ENCODE measurements at regions not wholly inside any gene's neighbourhood (a gene's known extent, or its start where the extent isn't known, plus 50 kb on each side); places are given as distances from the start of the nearest gene placed in this dataset.
"Not testable (repeated sequence)": the region's sequence is repeated elsewhere in the genome, so short reads cannot be mapped to it uniquely, and the experiment has no call there.

DNA sequence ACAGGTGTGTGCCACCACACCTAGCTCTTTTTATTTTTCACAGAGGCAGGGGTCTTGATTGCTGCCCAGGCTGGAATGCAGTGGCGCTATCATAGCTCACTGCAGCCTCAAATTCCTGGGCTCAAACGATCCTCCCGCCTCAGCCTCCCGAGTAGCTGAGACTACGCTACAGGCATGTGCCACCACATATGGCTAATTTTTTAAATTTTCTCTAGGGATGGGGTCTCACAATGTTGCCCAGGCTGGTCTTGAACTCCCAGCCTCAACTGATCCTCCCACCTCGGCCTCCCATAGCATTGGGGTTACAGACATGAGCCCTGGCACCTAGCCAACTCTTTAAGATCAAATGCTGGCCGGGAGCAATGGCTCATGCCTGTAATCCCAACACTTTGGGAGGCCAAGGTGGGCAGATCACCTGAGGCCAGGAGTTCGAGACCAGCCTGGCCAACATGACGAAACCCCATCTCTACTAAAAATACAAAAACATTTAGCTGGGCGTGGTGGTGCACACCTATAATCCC, 50.6 kb upstream of the MYL10 start:
- DNase-seq; in situ Hi-C loops (cut with MboI; ENCODE audit: low pct_unique_long_range_greater_than_20kb, low sequenced_read_pairs): not testable (repeated sequence)

- in situ Hi-C loops (cut with MboI; ENCODE audit: low pct_unique_long_range_greater_than_20kb, low sequenced_read_pairs): no loop called here
- DNase-seq: no peak
These were observed 51.5 kb upstream of the MYL10 start for GRCh38 chr7:101680406-101681145.

- DNase-seq: no peak
- in situ Hi-C loops (cut with MboI; ENCODE audit: low pct_unique_long_range_greater_than_20kb, low sequenced_read_pairs): no loop called here
These were observed 52.3 kb upstream of the MYL10 start for GRCh38 chr7:101681170-101682007.

DNA sequence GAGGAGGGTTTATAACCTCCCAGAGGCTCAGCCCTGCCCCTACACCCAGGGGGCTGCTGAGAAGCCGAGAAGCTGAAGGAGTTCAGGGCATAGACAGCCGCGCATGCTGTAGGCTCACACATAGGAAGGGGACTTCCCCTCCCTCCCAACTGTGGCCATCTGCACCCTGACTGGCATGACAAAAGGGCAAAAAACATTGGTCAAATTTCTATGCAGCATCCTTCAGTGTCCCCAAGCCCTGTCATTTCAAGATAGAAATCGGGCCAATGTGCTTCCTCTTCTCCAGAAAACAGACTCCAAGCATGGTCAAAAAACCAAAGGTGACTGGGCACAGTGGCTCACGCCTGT, 55.9 kb upstream of the MYL10 start:
- in situ Hi-C loops (cut with MboI; ENCODE audit: low pct_unique_long_range_greater_than_20kb, low sequenced_read_pairs): no loop called here
- no peak for DNase-seq

DNA sequence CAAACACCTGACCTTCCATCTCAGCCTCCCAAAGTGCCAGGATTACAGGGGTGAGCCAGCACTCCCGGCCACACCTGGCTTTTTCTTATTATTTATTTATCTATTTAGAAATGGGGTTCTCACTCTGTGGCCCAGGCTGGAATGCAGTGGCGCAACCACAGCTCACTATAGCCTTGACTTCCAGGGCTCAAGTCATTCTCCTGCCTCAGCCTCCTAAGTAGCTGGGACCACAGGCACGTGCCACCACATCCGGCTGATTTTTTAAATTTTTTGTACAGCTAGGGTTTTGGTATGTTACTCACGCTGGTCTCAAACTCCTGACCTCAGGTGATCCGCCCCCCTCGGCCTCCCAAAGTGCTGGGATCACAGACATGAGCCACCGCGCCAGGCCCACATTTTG, 56.9 kb upstream of the MYL10 start:
- in situ Hi-C loops (cut with MboI; ENCODE audit: low pct_unique_long_range_greater_than_20kb, low sequenced_read_pairs): no loop called here
- DNase-seq: no peak

- DNase-seq: no peak
- in situ Hi-C loops (cut with MboI; ENCODE audit: low pct_unique_long_range_greater_than_20kb, low sequenced_read_pairs): no loop called here
These were observed 58.0 kb upstream of the MYL10 start for GRCh38 chr7:101687081-101687480.

DNA sequence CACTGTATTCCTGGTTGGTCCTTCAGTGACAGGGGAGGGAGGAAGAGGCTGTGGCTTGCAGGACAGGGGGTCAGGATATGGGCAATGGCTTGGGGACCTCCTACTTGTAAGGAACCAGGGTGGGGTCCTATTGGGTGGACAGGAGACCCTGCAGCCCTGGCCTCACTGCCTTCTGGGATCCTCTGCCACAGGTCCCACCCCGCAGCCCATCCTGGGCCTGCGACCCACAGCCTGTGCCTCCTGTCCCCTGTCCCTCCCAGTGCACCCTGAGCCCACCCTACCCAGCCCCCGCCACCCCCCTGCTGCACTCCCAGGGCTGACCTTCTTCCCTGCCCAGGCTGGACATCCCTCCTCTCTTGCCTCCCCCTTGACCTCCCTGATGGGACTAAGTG, 58.7 kb upstream of the MYL10 start:
- in situ Hi-C loops (cut with MboI; ENCODE audit: low pct_unique_long_range_greater_than_20kb, low sequenced_read_pairs): no loop called here

GRCh38 chr7:101688183-101688831, 59.2 kb upstream of the MYL10 start:
- peak; percentile 83 for DNase-seq
- in situ Hi-C loops (cut with MboI; ENCODE audit: low pct_unique_long_range_greater_than_20kb, low sequenced_read_pairs): no loop called here

More for the DNA sequence above, 58.7 kb upstream of the MYL10 start:
- no peak for DNase-seq

DNA sequence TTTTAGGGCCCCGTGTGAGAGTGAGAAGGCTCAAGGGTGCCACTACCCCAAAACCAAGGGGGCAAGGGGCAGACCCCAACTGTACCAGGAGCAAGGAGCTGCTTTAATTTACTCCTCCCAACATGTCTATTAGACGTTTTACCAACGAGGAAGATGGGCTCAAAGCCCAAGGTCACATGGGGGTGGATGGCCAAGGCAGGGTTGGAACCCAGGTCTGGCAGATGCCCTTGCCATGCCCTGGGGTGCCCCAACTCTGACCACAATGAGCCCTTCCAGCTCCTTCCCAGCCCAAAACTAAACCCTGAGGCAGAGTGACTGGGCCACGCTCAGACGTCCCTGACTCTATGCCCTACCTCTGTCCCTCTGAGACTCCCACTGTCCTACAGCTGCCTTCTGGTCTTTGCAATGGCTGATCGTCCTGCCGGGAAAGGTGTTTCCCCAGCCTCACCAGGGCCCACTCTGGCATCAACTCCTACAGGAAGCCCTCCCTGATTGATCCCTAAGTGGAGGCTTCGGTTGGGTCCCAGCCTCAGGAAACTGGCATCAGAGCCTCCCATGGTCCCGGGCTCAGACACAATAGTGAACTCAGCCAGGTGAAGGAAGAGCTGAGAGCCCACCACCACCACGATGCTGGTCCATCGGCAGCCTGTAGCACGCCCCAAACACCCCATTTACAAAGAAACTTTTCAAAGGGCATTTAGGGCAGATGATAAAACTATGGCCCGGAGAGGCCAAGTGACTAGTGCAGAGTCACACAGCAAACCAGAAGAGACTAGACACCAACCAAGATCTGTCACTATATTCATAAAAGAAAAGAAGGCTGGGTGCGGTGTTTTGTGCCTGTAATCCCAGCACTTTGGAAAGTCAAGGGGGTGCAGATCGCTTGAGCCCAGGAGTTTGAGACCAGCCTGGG, 60.2 kb upstream of the MYL10 start:
- in situ Hi-C loops (cut with MboI; ENCODE audit: low pct_unique_long_range_greater_than_20kb, low sequenced_read_pairs): no loop called here
- DNase-seq: no peak

DNA sequence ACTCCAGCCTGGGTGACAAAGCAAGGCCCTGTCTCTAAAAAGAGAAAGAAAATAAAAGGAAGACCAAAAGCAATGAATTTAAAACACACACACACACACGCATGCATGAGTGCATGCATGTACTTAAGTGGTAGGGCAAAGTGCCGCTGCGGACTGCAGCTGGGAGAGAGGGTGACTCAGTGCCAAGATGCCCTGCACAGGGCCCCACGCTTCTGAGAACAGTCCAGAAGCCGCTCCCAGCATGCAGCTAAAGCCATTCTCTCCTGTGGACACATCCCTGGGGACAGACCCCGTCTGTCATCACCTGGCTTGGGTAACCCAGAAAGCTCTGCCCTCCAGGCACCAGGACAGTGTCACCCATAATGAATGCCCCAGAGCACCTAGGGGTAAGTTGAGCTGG, 61.0 kb upstream of the MYL10 start:
- in situ Hi-C loops (cut with MboI; ENCODE audit: low pct_unique_long_range_greater_than_20kb, low sequenced_read_pairs): no loop called here
- DNase-seq: no peak

DNA sequence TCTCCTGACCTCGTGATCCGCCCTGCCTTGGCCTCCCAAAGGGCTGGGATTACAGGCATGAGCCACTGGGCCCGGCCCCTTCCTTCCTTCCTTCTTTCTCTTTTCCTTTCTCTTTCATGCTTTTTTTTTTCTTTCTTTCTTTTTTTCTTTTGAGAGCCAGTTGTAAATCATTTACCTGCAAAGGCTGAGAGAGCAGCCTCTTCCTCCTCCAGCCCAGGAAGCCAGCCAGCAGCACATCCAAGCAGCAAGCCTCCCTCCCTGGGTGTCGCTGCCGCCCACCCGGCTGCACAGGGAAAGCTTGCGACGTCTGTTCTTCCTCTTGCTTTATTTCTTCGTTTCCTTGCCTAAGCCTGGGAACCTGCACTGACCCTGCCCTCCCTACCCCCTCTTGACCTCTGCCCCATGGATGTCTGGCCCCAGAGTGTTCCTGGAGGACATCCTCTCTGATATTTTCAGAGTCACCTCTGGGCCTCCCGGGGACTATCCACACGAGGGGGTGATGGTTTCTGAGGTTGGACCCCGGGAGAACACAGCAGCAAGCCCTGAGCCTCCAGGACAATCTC, 62.8 kb upstream of the MYL10 start:
- DNase-seq: peak; percentile 33
- in situ Hi-C loops (cut with MboI; ENCODE audit: low pct_unique_long_range_greater_than_20kb, low sequenced_read_pairs): no loop called here

DNA sequence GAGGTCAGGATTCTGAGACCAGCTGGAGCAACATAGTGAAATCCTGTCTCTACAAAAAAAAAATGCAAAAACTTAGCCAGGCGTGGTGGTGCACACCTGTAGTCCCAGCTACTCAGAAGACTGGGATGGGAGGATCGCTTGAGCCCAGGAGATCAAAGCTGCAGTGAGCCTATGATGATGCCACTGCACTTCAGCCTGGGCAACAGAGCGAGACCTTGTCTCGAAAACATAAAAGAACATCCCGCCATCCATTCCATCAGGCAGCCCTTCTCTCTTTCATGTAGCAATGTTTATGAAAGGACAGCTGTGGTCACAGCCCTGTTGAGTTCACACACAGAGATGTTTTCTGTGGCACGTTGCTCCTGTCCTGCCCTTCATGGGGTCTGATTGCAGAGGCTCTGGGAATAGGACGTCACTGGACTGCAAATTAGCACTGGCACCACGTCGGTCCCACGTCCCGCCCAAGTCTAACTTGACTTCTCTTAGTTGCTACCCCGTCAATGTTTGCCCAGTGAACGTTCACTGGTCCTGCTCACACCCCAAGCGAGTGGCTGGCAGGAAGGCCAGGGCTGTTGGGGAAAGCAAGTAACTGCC, 64.5 kb upstream of the MYL10 start:
- in situ Hi-C loops (cut with MboI; ENCODE audit: low pct_unique_long_range_greater_than_20kb, low sequenced_read_pairs): no loop called here
- no peak for DNase-seq

- in situ Hi-C loops (cut with MboI; ENCODE audit: low pct_unique_long_range_greater_than_20kb, low sequenced_read_pairs): no loop called here
- DNase-seq: no peak
These were observed 69.9 kb upstream of the MYL10 start for GRCh38 chr7:101698964-101699363.

GRCh38 chr7:101699399-101699798, 70.3 kb upstream of the MYL10 start:
- in situ Hi-C loops (cut with MboI; ENCODE audit: low pct_unique_long_range_greater_than_20kb, low sequenced_read_pairs): no loop called here
- no peak for DNase-seq

GRCh38 chr7:101699881-101700823, 71.1 kb upstream of the MYL10 start:
- in situ Hi-C loops (cut with MboI; ENCODE audit: low pct_unique_long_range_greater_than_20kb, low sequenced_read_pairs): no loop called here
- DNase-seq: no peak

GRCh38 chr7:101701153-101701794, 72.2 kb upstream of the MYL10 start:
- in situ Hi-C loops (cut with MboI; ENCODE audit: low pct_unique_long_range_greater_than_20kb, low sequenced_read_pairs): no loop called here
- no peak for DNase-seq

GRCh38 chr7:101702362-101702850, 73.3 kb upstream of the MYL10 start:
- DNase-seq: no peak
- in situ Hi-C loops (cut with MboI; ENCODE audit: low pct_unique_long_range_greater_than_20kb, low sequenced_read_pairs): no loop called here
